ENCODE measurements at regions not wholly inside any gene's neighbourhood (a gene's known extent, or its start where the extent isn't known, plus 50 kb on each side); places are given as distances from the start of the nearest gene placed in this dataset.

DNA sequence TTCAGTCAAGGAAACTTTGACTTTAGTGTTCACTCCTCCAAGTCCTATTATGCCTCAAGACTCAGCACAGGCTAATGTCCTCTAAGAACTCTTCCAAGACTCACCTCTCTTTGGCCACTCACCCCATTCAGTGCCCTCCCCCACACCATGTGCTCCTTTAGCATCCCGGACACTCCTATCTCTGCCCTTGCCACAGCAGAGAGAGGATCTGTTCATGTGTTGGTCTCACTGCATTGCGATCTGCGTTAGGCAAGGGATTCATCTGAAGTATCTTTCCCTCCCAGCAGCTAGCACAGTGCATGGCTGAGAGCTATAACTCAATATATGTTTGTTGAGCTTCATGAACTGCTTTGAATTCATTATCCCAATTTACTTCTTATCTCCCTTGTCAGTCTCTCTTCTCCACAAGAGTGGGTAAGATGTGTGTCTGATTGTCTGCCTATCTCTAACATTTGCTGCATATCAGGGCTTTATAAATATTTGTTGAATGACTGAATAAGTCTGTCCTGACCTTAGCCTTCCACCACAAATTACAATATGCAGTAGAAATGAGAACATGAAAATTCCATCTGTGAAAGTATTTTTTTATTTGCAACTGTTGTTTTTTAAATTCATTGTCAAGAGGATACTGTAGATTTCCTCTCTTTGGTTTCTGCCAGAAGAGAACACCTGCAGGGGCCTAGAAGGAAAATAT lies 179.9 kb upstream of the NCKAP5 start:
- no peak overlapping the region for H3K27ac ChIP-seq (ENCODE audit: low read depth, low read length)
- H3K79me2 ChIP-seq (ENCODE audit: insufficient read depth, low read length): no peaks in the 10 kb centered on the region
- H2AFZ ChIP-seq (ENCODE audit: low read length): no peak overlapping the region
- DNase-seq (ENCODE audit: insufficient read length, low spot score, missing footprints): peak; percentile 50
- TF ChIP-seq, protein P1, sequence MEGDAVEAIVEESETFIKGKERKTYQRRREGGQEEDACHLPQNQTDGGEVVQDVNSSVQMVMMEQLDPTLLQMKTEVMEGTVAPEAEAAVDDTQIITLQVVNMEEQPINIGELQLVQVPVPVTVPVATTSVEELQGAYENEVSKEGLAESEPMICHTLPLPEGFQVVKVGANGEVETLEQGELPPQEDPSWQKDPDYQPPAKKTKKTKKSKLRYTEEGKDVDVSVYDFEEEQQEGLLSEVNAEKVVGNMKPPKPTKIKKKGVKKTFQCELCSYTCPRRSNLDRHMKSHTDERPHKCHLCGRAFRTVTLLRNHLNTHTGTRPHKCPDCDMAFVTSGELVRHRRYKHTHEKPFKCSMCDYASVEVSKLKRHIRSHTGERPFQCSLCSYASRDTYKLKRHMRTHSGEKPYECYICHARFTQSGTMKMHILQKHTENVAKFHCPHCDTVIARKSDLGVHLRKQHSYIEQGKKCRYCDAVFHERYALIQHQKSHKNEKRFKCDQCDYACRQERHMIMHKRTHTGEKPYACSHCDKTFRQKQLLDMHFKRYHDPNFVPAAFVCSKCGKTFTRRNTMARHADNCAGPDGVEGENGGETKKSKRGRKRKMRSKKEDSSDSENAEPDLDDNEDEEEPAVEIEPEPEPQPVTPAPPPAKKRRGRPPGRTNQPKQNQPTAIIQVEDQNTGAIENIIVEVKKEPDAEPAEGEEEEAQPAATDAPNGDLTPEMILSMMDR (IDR thresholded peaks at IDR 0.05; ENCODE audit: extremely low read depth, low read depth, low read length): no peak
- no peaks in the 10 kb centered on the region for H3K36me3 ChIP-seq (ENCODE audit: insufficient read depth, low read length)
- no peaks in the 10 kb centered on the region for H3K9me3 ChIP-seq (ENCODE audit: low read depth, low read length)
- no peaks in the 10 kb centered on the region for H4K20me1 ChIP-seq (ENCODE audit: insufficient read depth, low read length)
- no peak overlapping the region for H3K4me3 ChIP-seq (ENCODE audit: insufficient read depth, low read length)
- peaks cover 10% of the 10 kb centered on the region for H3K4me1 ChIP-seq (ENCODE audit: insufficient read depth, low read length)
- H3K27me3 ChIP-seq (ENCODE audit: insufficient read depth, low read length): no peaks in the 10 kb centered on the region
- no peak overlapping the region for H3K4me2 ChIP-seq (ENCODE audit: insufficient read depth, low read length)

GRCh38 chr2:133753665-133754064 lies 185.4 kb upstream of the NCKAP5 start:
- H2AFZ ChIP-seq (ENCODE audit: low read length): no peak overlapping the region
- H3K4me3 ChIP-seq (ENCODE audit: insufficient read depth, low read length): no peak overlapping the region
- H3K36me3 ChIP-seq (ENCODE audit: insufficient read depth, low read length): no peaks in the 10 kb centered on the region
- TF ChIP-seq, protein P1 (IDR thresholded peaks at IDR 0.05; ENCODE audit: extremely low read depth, low read depth, low read length): no peak
- H3K27ac ChIP-seq (ENCODE audit: low read depth, low read length): no peak overlapping the region
- H3K9me3 ChIP-seq (ENCODE audit: low read depth, low read length): no peaks in the 10 kb centered on the region
- no peak overlapping the region for H3K4me2 ChIP-seq (ENCODE audit: insufficient read depth, low read length)
- DNase-seq (ENCODE audit: insufficient read length, low spot score, missing footprints): no peak
- H3K27me3 ChIP-seq (ENCODE audit: insufficient read depth, low read length): no peaks in the 10 kb centered on the region
- H3K79me2 ChIP-seq (ENCODE audit: insufficient read depth, low read length): no peaks in the 10 kb centered on the region
- H3K4me1 ChIP-seq (ENCODE audit: insufficient read depth, low read length): peaks cover 16% of the 10 kb centered on the region
- H4K20me1 ChIP-seq (ENCODE audit: insufficient read depth, low read length): no peaks in the 10 kb centered on the region

DNA sequence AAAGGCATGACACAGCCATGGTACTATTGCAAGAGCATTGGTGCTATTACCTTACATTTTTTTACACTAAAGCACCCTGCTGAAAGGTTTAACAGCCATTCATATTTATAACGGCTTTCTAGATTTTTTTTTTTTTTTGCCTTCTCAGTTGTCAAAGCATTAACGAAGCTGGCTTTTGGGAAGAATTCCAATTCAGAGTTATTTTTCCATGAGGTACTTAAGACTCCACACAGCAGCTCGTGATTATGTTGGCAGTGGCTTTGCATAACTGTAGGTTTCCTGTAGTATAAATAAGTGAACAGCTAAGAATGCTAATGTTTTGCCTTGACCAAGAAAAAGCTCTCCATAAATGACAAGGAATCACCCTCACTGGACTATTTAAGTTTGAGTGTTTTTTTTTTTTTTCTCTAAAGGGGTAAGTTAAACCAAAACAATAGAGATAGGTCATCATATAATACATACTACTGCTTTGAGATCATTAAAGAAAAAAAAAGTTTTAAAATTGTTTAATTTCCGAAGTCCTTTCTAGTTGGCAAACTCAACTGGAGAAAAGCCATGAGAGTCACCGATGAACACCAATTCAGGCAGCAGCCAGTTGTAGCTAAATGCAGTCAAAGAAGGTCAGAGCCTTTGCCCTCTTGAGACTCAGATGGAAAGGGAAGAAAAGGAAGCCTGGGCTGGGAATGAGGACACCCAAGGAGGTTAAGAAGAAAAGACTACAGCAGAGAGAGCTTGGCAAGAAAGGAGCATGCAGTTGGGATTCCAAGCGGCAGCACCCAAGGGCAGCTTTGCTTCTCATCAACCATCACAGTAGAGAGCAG lies 187.4 kb upstream of the NCKAP5 start:
- Histone ChIP-seq H3K27ac (ENCODE audit: low read depth, low read length) (peak overlapping the region; percentile 68), H3K4me1 (ENCODE audit: insufficient read depth, low read length) (peaks cover 20% of the 10 kb centered on the region), H3K79me2 (ENCODE audit: insufficient read depth, low read length) (no peaks in the 10 kb centered on the region), H4K20me1 (ENCODE audit: insufficient read depth, low read length) (no peaks in the 10 kb centered on the region), H3K36me3 (ENCODE audit: insufficient read depth, low read length) (no peaks in the 10 kb centered on the region), H3K9me3 (ENCODE audit: low read depth, low read length) (no peaks in the 10 kb centered on the region), H3K4me2 (ENCODE audit: insufficient read depth, low read length) (peak overlapping the region; percentile 29), H3K27me3 (ENCODE audit: insufficient read depth, low read length) (no peaks in the 10 kb centered on the region), H2AFZ (ENCODE audit: low read length) (no peak overlapping the region), H3K4me3 (ENCODE audit: insufficient read depth, low read length) (no peak overlapping the region)
- TF ChIP-seq, protein P1 (IDR thresholded peaks at IDR 0.05; ENCODE audit: extremely low read depth, low read depth, low read length): no peak
- peak; percentile 44 for DNase-seq (ENCODE audit: insufficient read length, low spot score, missing footprints)

DNA sequence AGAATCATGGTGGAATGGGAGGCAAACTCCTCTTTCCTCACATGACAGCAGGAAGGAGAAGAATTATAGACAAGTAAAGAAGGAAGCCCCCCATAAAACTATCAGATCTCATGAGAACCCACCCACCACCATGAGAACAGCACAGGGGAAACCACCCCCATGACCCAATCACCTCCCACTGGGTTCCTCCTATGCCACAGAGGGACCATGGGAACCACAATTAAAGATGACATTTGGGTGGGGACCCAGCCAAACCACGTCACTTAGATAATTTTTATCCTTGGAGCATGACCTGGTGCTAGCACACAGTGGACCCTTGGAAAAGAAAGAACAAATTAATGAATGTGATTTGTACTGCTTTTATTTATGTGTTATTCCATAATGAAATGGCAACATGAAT lies 188.6 kb upstream of the NCKAP5 start:
- Histone ChIP-seq H2AFZ (ENCODE audit: low read length) (no peak overlapping the region), H4K20me1 (ENCODE audit: insufficient read depth, low read length) (no peaks in the 10 kb centered on the region), H3K4me3 (ENCODE audit: insufficient read depth, low read length) (no peak overlapping the region), H3K9me3 (ENCODE audit: low read depth, low read length) (no peaks in the 10 kb centered on the region), H3K36me3 (ENCODE audit: insufficient read depth, low read length) (no peaks in the 10 kb centered on the region), H3K4me1 (ENCODE audit: insufficient read depth, low read length) (peaks cover 23% of the 10 kb centered on the region), H3K27ac (ENCODE audit: low read depth, low read length) (peak overlapping the region; percentile 63), H3K4me2 (ENCODE audit: insufficient read depth, low read length) (no peak overlapping the region), H3K27me3 (ENCODE audit: insufficient read depth, low read length) (no peaks in the 10 kb centered on the region), H3K79me2 (ENCODE audit: insufficient read depth, low read length) (no peaks in the 10 kb centered on the region)
- DNase-seq (ENCODE audit: insufficient read length, low spot score, missing footprints): no peak
- TF ChIP-seq, protein P1 (IDR thresholded peaks at IDR 0.05; ENCODE audit: extremely low read depth, low read depth, low read length): no peak
